ENCODE measurements at regions not wholly inside any gene's neighbourhood (a gene's known extent, or its start where the extent isn't known, plus 50 kb on each side); places are given as distances from the start of the nearest gene placed in this dataset.

DNA sequence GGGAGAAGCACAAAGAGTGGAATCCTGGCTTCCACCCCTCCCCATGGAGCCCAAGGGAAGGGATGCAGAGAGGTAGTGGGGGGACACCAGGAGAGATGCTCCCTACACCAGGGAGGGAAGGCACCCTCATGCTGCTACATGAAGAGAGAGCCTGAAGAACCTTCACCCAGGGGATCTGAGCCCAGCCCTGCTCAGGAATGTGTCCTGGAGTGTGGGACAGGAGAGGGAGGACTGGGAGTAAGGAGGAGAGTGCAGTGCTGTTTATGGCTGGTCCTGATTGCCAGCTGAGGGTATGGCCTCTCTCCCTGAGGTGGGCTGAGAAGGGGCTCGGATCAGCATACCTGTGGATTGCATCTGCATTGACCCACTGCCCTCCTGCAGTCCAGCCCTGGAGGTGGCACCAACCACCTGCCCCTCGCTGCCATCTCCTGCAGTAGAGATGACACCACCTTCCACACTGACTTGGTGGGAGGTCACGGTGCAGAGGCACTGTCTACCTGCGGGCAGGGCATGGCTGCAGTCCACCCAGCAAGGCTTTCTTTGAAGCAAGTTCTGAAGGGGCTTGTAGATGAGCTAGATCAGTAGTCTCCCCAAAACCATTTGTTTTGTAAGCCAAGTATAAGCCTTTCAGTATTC lies 114.9 kb upstream of the SLC25A48 start:
- DNase-seq: no peak
- Mint-ChIP-seq H3K9me3 (no peaks in the 10 kb centered on the region), H3K4me3 (no peak overlapping the region), H3K4me1 (no peaks in the 10 kb centered on the region), H3K27ac (no peak overlapping the region), H3K27me3 (peaks cover 8 to 10% of the 10 kb centered on the region in 2 donors), H3K36me3 (no peaks in the 10 kb centered on the region)
- Histone ChIP-seq H3K27ac (ENCODE audit: low read depth, low read length) (no peak overlapping the region), H3K36me3 (ENCODE audit: insufficient read depth, low read length) (no peaks in the 10 kb centered on the region), H3K9me3 (ENCODE audit: low read length) (no peaks in the 10 kb centered on the region), H3K4me1 (ENCODE audit: insufficient read depth, low read length) (no peaks in the 10 kb centered on the region), H3K27me3 (ENCODE audit: insufficient read depth, low read length, poor library complexity, severe bottlenecking) (no peaks in the 10 kb centered on the region), H3K4me3 (ENCODE audit: low read length) (no peak overlapping the region)
- ChIA-PET CTCF (no interaction called here), POLR2A (no interaction called here)

DNA sequence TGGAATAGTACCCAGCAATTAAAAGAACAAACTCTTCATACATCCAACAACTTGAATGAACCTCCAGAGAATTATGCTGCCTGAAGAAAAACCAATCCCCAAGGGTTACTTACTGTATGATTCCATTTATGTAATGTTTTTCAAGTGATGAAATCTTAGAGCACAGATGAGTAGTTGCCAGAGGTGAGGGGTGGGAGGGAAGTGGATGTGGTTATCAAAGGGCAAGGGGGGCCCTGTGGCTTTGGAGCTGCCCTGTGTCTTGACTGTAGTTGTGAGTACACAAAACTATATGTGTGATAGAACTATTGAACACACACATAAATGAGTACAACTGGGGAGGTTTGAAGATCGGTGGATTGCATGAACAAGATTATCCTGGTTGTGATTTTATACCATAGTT lies 115.8 kb upstream of the SLC25A48 start:
- CTCF ChIA-PET: no interaction called here
- H3K36me3 Mint-ChIP-seq: no peaks in the 10 kb centered on the region
- no peaks in the 10 kb centered on the region for H3K4me1 ChIP-seq (ENCODE audit: insufficient read depth, low read length)
- H3K4me3 Mint-ChIP-seq: no peak overlapping the region
- peaks cover 8 to 12% of the 10 kb centered on the region in 2 donors for H3K27me3 Mint-ChIP-seq
- no peak overlapping the region for H3K27ac ChIP-seq (ENCODE audit: low read depth, low read length)
- no peaks in the 10 kb centered on the region for H3K9me3 Mint-ChIP-seq
- no peak overlapping the region for H3K27ac Mint-ChIP-seq
- H3K4me3 ChIP-seq (ENCODE audit: low read length): no peak overlapping the region
- no peaks in the 10 kb centered on the region for H3K36me3 ChIP-seq (ENCODE audit: insufficient read depth, low read length)
- DNase-seq: no peak
- POLR2A ChIA-PET: no interaction called here
- no peaks in the 10 kb centered on the region for H3K9me3 ChIP-seq (ENCODE audit: low read length)
- H3K4me1 Mint-ChIP-seq: no peaks in the 10 kb centered on the region
- no peaks in the 10 kb centered on the region for H3K27me3 ChIP-seq (ENCODE audit: insufficient read depth, low read length, poor library complexity, severe bottlenecking)

- no peaks in the 10 kb centered on the region for H3K9me3 ChIP-seq (ENCODE audit: low read length)
- ChIA-PET POLR2A (no interaction called here), CTCF (no interaction called here)
- Mint-ChIP-seq H3K4me1 (no peaks in the 10 kb centered on the region), H3K36me3 (no peaks in the 10 kb centered on the region), H3K4me3 (no peak overlapping the region), H3K9me3 (no peaks in the 10 kb centered on the region), H3K27ac (no peak overlapping the region), H3K27me3 (peaks cover 8 to 12% of the 10 kb centered on the region in 2 donors)
- H3K27ac ChIP-seq (ENCODE audit: low read depth, low read length): no peak overlapping the region
- no peak overlapping the region for H3K4me3 ChIP-seq (ENCODE audit: low read length)
- no peaks in the 10 kb centered on the region for H3K4me1 ChIP-seq (ENCODE audit: insufficient read depth, low read length)
- no peak for DNase-seq
- H3K36me3 ChIP-seq (ENCODE audit: insufficient read depth, low read length): no peaks in the 10 kb centered on the region
- H3K27me3 ChIP-seq (ENCODE audit: insufficient read depth, low read length, poor library complexity, severe bottlenecking): no peaks in the 10 kb centered on the region
These were observed 116.3 kb upstream of the SLC25A48 start for GRCh38 chr5:135718151-135718550.

DNA sequence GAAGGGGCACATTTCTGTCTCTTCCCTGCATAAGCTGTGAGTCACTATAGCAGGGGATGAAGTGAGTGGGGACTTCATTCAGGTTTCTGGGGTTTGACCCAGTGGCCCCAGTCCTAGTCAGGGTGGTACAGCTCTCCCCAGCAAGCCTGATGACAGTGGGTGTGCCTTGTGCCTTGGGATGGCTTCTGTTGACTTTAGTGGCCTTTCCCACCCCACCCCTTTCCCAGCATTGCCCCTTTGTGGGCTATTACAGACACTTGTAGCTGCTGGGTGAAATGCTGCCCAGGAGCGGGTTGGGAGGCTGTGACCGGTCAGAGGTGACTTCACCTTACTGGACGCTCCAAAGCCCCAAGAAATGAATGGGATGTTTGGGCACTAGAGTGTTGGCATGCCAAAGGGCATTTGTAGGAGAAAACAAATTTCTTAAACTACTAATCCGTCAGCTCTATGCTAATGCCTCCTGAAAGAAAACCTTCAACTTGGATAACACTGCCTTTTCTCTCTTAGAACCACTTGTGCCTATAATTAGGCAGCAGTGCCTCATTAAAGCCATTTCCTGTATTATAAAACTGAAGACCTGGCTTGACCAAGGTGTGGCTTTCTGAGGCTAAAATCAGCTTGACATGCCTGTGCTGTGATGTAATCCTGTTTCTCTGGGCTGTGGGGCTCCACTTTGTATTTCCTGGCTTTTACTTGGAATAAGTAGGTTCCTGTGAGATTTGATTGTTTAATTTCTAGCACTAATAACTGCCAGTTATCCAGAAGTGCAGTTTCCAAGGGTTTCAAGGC lies 119.0 kb upstream of the SLC25A48 start:
- H3K4me3 ChIP-seq (ENCODE audit: low read length): no peak overlapping the region
- H3K9me3 ChIP-seq (ENCODE audit: low read length): no peaks in the 10 kb centered on the region
- H3K36me3 Mint-ChIP-seq: no peaks in the 10 kb centered on the region
- H3K36me3 ChIP-seq (ENCODE audit: insufficient read depth, low read length): no peaks in the 10 kb centered on the region
- no peaks in the 10 kb centered on the region for H3K27me3 ChIP-seq (ENCODE audit: insufficient read depth, low read length, poor library complexity, severe bottlenecking)
- ChIA-PET POLR2A (no interaction called here), CTCF (no interaction called here)
- no peak overlapping the region for H3K4me3 Mint-ChIP-seq
- no peaks in the 10 kb centered on the region for H3K4me1 ChIP-seq (ENCODE audit: insufficient read depth, low read length)
- no peak overlapping the region for H3K27ac Mint-ChIP-seq
- DNase-seq: no peak
- no peaks in the 10 kb centered on the region for H3K4me1 Mint-ChIP-seq
- H3K9me3 Mint-ChIP-seq: no peaks in the 10 kb centered on the region
- H3K27ac ChIP-seq (ENCODE audit: low read depth, low read length): no peak overlapping the region
- peaks cover 9 to 12% of the 10 kb centered on the region in 2 donors for H3K27me3 Mint-ChIP-seq

DNA sequence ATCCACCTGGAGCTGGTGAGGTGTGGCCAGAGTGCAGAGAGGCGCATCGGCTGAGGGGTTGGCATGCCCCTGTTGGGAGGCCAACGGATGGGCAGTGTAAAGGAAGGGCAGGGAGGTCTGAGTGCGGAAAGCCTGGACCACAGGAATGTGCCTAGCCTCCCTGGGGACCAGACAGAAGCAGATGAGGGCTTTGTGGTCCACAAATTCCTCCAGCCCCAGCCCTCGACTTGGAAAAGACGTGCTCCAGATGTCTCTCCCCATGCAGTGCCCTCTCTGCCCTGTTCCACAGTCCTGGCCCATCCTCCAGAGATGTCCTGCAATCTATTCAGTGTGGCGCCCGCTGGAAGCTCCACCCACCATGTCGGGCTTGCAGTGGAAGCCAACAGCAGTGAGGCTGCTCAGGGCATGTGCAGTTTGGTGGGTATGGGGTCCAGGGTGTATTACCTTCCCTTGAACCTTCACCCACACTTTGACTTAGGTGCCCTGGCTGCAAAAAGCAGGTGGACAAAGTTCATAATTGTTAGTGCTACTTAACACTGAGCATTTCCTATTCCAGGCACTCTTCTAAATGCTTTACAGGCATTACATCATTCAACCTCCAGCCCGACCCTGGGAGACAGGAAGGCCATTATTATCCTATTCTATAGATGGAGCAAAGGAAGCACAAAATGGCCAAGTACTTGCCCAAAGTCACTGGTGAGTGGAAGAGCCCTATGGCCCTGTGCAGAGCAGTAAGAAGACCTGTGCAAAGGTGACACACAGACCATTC lies 120.2 kb upstream of the SLC25A48 start:
- ChIA-PET CTCF (no interaction called here), POLR2A (no interaction called here)
- Histone ChIP-seq H3K27me3 (ENCODE audit: insufficient read depth, low read length, poor library complexity, severe bottlenecking) (no peaks in the 10 kb centered on the region), H3K9me3 (ENCODE audit: low read length) (no peaks in the 10 kb centered on the region), H3K36me3 (ENCODE audit: insufficient read depth, low read length) (no peaks in the 10 kb centered on the region), H3K4me1 (ENCODE audit: insufficient read depth, low read length) (no peaks in the 10 kb centered on the region), H3K4me3 (ENCODE audit: low read length) (no peak overlapping the region), H3K27ac (ENCODE audit: low read depth, low read length) (no peak overlapping the region)
- no peak for DNase-seq
- H3K27ac Mint-ChIP-seq: no peak overlapping the region
- no peaks in the 10 kb centered on the region for H3K36me3 Mint-ChIP-seq
- no peaks in the 10 kb centered on the region for H3K9me3 Mint-ChIP-seq
- H3K4me3 Mint-ChIP-seq: no peak overlapping the region
- peaks cover 8 to 15% of the 10 kb centered on the region in 2 donors for H3K27me3 Mint-ChIP-seq
- H3K4me1 Mint-ChIP-seq: no peaks in the 10 kb centered on the region

DNA sequence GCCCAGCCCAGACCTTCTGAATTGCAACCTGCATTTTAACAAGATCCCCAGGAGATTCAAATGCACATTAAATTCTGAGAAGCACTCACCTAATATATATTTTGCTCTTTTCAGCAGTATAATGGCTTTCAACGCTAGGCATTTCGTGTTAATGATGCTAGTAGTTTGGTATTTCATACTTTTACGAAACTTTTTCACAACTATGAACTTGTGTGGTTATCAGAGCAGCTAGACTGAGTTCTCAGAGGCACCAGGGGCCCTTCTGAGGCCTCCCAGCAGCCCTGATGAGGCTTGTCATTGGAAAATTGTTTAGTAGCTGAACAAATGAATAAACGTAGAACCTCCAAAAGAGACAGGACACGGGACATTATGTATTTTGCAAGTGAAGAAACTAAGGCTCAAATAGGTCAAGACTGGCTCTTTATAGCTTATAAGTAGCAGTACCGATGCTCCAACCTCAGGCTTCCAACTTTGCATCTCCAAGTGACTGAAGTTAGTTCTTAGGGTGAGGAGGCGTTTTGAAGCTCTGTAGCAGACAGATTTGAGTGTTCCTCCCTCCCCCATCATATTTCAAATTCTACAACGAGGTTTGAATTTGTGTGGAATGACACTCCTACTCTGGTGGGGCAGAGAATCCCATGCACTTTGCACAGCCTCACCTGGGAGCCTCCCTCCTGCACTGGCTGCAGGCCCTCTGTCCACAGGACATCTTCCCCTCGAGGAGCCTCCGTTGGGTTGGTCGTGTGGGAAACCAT lies 121.1 kb upstream of the SLC25A48 start:
- no peak overlapping the region for H3K4me3 ChIP-seq (ENCODE audit: low read length)
- H3K9me3 Mint-ChIP-seq: no peaks in the 10 kb centered on the region
- H3K4me1 ChIP-seq (ENCODE audit: insufficient read depth, low read length): no peaks in the 10 kb centered on the region
- H3K27ac Mint-ChIP-seq: no peak overlapping the region
- no peaks in the 10 kb centered on the region for H3K36me3 Mint-ChIP-seq
- no peaks in the 10 kb centered on the region for H3K4me1 Mint-ChIP-seq
- POLR2A ChIA-PET: no interaction called here
- H3K9me3 ChIP-seq (ENCODE audit: low read length): no peaks in the 10 kb centered on the region
- CTCF ChIA-PET: no interaction called here
- no peak for DNase-seq
- H3K4me3 Mint-ChIP-seq: no peak overlapping the region
- no peak overlapping the region for H3K27ac ChIP-seq (ENCODE audit: low read depth, low read length)
- H3K36me3 ChIP-seq (ENCODE audit: insufficient read depth, low read length): no peaks in the 10 kb centered on the region
- peaks cover 8 to 12% of the 10 kb centered on the region in 2 donors for H3K27me3 Mint-ChIP-seq
- H3K27me3 ChIP-seq (ENCODE audit: insufficient read depth, low read length, poor library complexity, severe bottlenecking): no peaks in the 10 kb centered on the region

GRCh38 chr5:135711911-135712310 lies 122.6 kb upstream of the SLC25A48 start:
- no peak overlapping the region for H3K4me3 Mint-ChIP-seq
- H3K27me3 Mint-ChIP-seq: peaks cover 4 to 19% of the 10 kb centered on the region in 2 donors
- no peak for DNase-seq
- H3K36me3 Mint-ChIP-seq: no peaks in the 10 kb centered on the region
- CTCF ChIA-PET: no interaction called here
- no peaks in the 10 kb centered on the region for H3K9me3 Mint-ChIP-seq
- Histone ChIP-seq H3K4me1 (ENCODE audit: insufficient read depth, low read length) (no peaks in the 10 kb centered on the region), H3K4me3 (ENCODE audit: low read length) (no peak overlapping the region), H3K27ac (ENCODE audit: low read depth, low read length) (no peak overlapping the region), H3K36me3 (ENCODE audit: insufficient read depth, low read length) (no peaks in the 10 kb centered on the region), H3K9me3 (ENCODE audit: low read length) (no peaks in the 10 kb centered on the region), H3K27me3 (ENCODE audit: insufficient read depth, low read length, poor library complexity, severe bottlenecking) (no peaks in the 10 kb centered on the region)
- no peak overlapping the region for H3K27ac Mint-ChIP-seq
- no peaks in the 10 kb centered on the region for H3K4me1 Mint-ChIP-seq
- POLR2A ChIA-PET: no interaction called here
